NCI-H1417 (cell line): ENCODE measurements at regions not wholly inside any gene's neighbourhood (a gene's known extent, or its start where the extent isn't known, plus 50 kb on each side); places are given as distances from the start of the nearest gene placed in this dataset.
A peak's percentile ranks its signal among the peaks of the same experiment; 100 is the strongest.
"Not testable (repeated sequence)": the region's sequence is repeated elsewhere in the genome, so short reads cannot be mapped to it uniquely, and the experiment has no call there.

Experiments
- DNase-seq, 3 experiments: peaks; one replicate each; lab custom pipeline; 2025; lab: John Stamatoyannopoulos, UW

DNA sequence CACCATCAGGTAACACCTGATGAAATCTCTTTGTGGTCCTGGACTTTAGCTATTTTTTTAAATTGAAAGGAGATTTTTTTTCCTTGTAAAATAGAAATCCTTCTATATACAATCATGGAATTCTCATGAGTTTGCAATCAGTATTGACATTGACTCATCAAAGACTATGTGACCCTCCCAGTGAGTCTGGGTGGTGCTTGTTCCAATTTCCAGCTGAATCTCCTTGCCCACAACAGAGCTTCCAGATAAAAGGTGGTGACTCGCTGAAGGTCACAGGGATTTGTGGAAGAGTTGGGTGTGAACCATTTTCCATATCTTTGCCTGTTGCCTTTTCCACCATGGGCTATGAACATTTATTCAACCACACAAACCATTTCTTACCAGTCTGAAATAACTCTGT, 486.6 kb downstream of the AJAP1 start:
- peak in 1 of 3 experiments; percentile 31 for DNase-seq

DNA sequence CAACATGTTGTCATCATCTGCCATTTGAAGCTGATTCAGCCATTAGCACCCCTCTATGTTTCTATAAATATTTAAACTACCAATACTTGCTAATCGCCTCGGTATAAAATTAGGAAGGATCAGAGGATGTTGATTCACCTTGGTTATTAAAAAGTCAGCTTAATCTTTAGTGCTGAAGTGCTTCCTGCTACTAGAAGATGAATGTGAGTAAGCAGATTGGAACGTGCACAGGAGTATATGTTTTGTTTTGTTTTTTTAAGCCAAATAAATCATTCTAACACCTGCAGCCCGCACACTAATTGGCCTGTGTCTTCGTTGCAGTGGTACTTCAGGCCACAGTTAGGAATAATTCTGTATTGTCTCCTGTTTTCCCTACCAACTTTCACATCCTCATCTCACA, 485.7 kb downstream of the AJAP1 start:
- DNase-seq, result peak in 2 of 3 experiments; percentile 50 to 85

DNA sequence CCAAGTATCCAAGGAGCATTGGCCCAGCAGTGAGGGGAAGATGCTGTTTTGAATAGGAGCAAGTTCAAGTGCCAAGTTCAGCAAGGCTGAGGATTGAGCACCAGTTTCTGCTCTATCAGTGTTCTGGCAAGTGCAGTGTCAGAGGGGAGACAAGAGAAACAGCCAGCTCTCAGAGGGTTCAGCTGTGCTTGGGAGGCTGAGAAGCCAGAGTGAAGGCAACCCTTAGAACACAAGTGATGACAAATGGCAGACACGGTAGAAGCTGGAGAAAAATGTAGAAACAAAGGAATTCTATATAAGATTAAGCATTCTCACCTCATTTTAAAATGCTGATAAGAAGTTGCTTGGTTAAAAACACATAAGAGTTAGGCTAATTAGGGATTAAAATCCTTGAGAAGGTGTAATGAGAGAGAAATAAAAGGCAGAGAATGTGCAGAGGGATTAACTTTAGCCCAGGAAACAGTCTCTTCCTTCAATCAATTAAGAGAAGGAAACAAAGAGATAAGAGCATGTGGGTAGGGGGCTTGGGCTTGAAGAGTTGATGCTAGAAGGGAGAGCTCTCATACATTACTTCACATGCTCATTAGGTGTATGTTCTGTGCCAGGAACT, 475.4 kb downstream of the AJAP1 start:
- no peak for DNase-seq

DNA sequence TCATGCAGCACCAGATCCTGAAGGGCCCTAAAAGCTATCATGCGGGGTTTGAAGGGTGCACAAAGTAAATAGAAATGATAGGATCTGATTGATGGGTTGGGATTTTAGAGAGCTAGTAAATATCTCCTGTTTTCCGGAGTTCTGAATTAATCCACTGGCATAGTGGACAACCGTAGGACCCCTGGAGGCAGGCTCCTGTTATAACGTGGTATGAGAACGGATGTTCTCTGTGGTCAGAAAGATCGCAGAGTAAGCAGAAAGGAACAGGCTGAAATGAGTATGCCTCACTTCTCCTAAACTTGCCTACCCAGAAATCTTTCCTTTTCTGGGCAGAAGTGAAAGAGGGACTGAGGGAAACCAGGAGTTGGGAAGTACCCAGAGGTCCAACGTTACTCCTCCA, 470.8 kb downstream of the AJAP1 start:
- peak; percentile 20 to 58 (median 30) for DNase-seq

DNA sequence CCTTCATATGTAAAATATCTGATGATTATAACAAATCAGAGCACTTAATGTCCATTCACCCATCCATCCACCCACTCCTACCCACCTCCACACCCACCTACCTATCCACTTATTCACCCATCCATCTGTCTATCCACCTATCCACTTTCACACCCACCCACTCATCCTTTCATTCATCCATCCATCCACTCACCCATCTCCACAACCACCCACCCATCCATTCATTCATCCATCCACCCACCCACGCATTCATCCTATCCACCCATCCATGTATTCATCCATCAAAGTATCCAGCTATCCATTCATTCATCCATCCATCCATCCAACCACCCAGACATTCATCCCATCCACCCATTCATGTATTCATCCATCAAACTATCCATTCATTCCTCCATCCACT, 466.1 kb downstream of the AJAP1 start:
- DNase-seq, result no peak

DNA sequence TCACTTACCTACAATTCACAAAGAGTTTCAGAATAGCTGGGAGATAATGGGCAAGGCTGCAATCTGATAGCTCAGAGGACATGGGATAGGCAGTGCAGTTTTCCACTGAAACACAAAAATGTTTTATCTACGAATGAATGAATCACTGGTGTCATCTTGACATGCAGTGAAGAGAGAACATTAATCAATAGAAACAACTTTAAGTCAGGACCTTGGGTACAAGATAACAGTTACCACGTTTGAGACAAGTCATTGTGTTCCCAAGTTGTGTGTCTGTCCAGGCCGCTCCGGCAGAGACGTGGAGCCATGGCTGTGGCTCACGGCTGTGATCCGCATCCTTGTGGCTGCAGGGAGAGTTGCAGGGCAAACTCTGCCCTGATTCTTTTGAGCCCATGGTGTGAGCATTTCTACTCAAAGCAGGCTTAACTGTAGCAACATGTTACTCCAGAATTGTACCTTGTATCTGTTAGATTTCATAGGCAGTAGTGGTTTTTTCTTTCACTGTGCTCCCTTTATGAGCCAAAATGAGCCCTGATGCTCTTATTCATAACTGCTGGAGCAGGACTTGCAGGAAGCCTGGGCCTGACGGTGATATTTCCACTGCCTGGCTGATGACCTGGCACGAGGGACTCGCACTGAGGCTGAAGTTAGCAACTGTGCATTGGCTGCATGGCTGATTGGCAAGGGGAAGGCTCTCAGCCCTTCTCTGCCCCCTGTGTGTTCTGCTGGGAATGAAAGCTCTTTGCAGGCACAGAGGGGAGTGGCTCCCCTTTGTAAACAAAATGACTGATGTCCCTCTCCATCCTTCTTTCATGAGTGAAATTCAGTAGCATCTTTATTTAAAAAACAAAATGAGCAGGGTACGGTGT, 465.2 kb downstream of the AJAP1 start:
- DNase-seq, result peak in 2 of 3 experiments; percentile 18 to 39

DNA sequence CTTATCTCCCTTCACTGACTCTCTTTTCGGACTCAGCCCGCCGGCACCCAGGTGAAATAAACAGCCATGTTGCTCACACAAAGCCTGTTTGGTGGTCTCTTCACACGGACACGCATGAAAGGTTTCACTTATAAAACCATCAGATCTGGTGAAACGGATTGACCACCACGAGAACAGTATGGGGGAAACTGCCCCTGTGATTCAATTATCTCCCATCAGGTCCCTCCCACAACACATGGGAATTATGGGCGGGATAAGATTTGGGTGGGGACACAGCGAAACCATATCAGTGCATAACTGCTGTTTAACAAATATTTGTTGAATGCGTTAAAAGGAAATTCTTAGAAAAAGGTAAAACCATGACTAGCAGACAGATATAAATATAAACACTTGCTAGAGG, 464.4 kb downstream of the AJAP1 start:
- not testable (repeated sequence) for DNase-seq

DNA sequence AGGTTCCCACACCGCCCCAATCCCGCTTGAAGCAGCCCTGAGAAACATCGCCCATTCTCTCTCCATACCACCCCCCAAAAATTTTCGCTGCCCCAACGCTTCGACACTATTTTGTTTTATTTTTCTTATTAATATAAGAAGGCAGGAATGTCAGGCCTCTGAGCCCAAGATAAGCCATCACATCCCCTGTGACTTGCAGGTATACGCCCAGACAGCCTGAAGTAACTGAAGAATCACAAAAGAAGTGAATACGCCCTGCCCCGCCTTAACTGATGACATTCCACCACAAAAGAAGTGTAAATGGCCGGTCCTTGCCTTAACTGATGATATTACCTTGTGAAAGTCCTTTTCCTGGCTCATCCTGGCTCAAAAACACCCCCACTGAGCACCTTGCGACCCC, 463.9 kb downstream of the AJAP1 start:
- not testable (repeated sequence) for DNase-seq

DNA sequence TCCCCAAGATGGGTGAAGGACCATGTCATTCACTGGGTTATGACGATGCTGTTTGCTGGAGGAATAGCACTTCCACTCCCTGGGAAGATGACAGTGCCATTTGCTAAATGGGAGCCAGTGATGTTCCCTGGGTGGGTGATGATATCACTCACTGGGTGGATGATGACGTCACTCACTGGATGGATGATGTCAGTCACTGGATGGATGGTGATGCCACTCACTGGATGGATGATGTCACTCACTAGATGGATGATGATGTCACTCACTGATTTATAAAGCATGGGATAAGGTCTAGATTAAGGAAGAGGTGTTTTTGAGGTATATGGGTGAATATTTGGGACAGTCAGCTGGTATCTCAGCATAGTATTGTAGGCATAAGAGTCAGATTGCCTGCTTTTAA, 457.2 kb downstream of the AJAP1 start:
- peak in 1 of 3 experiments; percentile 28 for DNase-seq

DNA sequence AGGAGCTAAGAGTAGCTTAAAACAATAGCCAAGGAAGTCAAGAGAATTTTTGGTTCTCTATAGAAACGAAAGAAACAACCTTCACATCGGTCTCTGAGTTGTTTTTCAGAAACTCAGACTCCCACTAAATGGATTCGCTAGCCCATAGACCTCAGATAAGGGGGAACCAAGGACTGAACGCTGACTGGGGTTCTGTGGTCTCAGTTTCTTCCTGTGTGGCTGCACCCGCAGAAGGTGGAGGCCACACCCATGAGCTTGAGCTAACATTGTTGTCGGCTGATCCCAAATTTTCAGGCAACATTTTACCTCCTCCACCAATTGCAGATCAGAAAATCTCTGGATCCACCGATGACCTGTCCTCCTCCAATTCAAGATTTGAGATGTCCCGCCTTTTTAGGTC, 456.1 kb downstream of the AJAP1 start:
- DNase-seq, result peak in 1 of 3 experiments; percentile 11

DNA sequence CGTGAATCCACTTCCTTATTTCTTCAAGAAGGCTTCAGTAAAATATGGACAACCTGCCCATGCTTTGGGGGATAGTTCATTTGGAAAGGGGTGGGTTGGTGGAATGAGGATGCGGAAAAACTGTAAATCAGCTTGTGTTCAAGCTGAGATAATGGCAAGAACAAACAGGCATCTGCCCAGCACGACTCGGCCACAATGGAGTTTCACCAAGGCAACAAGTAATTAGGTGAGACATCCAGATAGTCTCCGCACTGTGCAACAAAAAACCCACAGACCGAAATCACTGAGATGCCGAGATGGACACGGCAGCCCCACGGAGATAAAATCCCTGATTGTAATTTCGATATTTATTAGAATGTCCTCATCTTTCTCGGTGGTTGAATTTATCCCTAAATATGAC, 455.2 kb downstream of the AJAP1 start:
- DNase-seq, result peak; percentile 50 to 98 (median 86)

DNA sequence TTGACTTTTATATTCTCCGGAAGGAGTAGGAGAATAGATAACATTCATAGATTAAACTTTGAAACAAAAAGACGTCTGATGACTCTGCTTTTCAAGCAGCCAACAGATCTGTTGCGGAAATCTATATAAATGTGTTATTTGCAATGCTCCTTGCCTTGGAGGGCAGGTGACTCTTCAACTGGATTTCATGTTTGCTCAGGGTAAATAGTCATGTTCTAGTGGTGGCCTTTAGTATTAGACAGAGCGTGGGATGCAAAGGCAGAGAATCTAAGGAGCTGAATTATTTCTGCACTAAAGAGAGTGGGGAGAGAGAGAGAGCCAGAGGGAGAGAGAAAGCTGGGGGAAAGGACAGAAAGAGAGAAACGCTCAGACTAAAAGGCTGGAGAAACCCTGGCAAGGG, 454.3 kb downstream of the AJAP1 start:
- DNase-seq, result peak; percentile 50 to 94 (median 70)

DNA sequence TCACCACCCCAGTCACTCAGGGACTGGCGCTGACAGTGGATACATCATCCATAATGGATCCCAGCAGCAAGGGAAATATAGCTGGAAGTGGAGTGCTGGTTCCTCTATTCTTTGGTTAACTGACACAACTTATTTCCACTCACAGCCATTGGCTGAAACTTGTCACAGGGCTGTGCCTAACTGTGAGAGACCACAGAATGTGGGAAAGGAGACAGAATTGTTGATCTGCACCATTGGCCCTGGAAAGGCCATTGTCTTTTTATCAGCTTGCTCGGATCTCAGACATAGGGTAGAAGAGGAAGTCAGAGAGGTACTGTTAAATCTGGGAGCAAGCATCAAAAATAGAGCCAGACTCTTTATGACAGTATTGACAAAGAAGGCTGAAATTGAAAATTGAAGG, 451.3 kb downstream of the AJAP1 start:
- no peak for DNase-seq

DNA sequence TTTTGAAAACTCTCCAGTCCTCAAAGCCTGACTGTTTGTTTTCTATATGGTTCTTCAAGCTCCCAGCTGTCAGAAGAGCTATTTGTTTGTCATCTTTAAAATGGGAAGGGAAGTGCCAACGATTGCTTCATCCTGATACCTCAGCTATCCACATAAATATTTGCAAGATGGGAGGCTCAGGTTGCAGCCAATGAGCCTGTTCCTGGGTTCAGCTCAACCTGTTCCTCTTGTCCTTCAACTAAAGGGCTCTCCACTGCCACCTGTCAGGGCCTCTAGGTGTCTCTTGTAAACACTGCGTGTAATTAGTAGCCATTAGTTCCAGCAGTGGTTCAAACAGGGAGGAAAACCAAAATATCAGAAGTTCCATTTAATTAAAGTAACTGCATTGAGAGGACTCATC, 445.1 kb downstream of the AJAP1 start:
- DNase-seq, result peak; percentile 67 to 96 (median 80)

DNA sequence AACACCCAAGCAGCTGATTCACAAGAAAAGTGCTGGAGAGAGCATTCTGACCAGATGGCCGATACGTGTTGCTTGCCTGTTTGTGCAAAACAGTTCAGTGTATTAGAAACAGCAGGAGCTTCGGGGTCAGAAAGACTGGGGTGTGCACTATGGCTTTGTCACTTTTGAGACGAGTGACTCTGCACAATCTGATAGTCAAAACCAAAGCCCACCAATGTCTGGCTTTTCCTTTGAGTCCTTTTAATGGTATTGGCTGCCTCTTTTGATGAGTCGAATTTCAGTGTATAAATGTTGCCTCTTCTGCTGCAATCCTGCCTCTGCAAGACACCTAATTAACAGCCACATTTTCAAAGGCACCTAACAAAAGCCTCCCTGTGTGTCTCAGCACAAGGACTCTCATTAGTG, 444.6 kb downstream of the AJAP1 start:
- peak in 2 of 3 experiments; percentile 77 to 92 for DNase-seq

DNA sequence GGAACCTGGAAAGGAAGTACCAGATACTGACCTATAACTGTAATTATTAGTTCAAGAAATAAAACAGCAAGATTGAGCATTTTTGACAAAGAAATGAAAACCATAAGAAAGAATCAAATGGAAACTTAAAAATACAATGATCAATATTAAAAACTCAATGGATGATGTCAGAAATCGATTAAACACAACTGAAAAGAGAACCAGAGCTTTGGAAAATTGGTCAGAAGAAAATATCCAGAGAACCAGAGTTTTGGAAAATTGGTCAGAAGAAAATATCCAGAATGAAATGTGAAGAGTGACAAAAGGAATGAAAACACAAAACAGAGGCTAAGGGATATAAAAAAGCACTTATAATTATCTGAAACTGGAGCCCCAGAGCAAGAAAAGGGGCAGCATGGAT, 438.6 kb downstream of the AJAP1 start:
- no peak for DNase-seq

DNA sequence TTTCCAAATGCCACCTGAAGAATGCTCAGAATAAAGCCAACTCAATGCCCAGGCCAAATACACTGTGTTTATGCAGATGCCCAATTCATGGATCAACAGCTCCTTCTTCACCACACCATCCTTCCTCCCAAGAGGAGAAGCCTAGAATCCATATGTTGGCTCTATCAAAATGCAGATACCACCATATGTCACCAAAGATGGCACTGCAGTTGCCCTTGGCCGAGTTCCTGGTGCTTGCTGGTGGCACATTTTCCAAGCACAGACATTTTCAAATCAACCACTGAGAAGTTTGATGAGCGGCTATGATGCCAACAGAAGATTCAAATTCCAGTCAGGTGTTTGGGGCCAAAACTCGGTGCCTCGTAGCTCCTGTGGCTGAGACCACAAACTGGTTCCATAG, 430.3 kb downstream of the AJAP1 start:
- DNase-seq, result no peak

DNA sequence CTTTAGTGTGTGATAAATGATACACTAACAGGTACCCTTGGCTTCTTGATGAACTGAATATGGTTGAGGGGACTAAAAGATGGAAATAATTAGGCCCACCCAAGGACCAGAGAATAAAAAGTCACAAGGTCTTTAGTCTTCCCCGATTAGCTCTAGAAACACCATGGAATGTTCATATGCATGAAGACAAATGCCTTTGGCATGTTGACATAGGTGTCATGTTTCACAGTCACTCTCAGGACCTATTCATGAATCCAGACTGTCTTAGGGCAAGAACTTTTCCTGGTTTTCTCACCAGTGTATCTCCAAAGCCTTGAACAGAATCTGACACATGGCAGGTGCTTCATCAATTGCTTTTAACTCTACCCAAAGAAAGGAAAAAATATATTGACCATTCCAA, 412.8 kb downstream of the AJAP1 start:
- peak in 2 of 3 experiments; percentile 33 to 55 for DNase-seq

DNA sequence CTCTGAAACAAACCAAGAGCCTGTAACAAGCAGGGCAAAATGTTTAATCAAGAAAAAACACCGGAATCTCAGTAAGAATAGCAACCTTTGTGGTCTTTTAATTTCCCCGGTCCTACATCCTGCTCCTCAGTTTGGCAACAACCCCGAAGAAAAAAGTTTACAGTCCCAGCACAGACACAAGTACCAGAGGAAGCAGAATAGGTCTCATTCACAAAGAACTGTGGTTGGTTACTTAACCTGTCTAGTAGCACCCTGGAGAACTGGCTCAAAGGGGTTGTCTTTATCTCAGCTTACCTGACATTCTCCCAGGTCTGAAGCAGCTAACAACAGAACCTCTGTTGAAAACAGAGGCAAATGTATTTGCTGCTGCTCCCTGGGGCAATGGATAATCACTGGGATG, 399.3 kb downstream of the AJAP1 start:
- DNase-seq, result peak in 1 of 3 experiments; percentile 16

DNA sequence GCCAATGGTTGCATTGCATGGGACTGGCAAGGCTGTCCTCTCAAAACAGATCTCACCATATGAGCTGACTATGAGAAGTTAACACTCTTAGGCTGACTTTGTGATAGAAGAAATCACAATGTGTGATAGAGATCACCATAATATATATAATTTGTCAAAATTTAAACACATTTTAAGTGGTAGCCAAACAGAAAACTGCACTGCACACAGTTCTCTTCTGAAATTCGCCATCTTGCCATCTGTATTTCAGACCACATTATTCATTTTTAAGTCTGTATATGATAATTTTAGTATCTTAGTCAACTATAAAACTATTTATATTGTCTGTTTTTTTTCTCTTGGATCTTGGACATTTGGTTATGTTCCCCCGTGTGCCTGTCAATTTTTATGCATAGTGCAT, 374.7 kb downstream of the AJAP1 start:
- DNase-seq, result no peak

DNA sequence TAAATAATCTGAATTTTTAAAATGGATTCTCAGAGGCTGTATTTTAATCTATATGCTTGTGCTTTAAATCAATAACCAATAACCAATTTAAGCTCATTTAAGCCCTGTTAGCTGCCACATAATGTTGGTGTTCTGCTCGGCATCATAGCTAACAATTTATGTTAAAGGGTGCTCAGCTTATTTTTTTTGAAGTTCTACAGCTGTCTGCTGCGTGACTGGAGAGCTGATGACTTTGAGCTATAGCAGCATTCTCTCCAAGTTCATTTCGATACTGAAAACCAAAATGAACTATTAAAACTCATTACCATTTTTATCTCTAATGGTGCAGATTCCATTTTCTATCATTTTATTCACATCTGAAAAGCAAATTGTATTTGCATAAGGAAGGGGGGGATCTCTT, 357.8 kb downstream of the AJAP1 start:
- DNase-seq, result no peak

DNA sequence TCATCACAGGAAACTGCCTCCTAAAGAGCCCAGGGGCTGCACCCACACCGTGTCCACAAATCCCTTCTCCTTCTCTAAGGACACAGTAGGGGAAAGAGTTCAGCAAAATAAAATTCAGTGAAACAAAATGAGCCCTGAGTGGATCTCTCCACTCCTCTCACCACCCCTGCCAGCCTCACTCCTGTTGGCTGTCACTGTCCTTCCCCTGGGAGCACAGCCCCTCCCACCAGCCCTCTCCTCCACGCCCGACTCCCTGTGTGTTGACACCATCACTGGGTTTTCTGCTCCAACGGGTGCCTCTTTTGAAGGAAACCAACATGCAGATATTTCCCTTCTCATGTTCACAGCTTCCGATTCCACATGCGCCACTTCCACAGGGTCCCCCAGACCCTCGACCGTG, 356.2 kb downstream of the AJAP1 start:
- peak in 1 of 3 experiments; percentile 39 for DNase-seq

DNA sequence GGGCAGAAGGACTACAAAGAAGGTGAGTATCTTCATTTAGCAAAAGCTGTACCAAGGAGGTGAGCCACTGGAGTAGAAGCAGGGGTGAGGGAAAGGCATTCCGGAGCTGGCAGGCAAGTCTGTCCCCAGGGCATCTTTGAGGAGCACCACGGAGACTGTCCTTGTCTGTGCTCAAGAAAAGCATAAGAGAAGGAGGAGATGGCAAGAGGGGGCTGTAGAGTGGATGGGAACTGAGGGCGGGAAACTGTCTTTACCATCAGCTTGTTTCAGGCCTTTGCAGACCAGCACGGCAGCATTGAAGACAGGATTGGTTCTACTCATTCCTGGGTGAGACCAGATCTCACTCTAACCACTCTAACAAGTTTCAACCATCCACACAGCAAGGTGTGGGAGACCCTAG, 355.8 kb downstream of the AJAP1 start:
- DNase-seq, result no peak
